Activated T-cell treated with anti-CD3 and anti-CD28 coated beads, Interleukin-2, amount 50 U/mL, for 72 hours (primary cell): ENCODE measurements at regions not wholly inside any gene's neighbourhood (a gene's known extent, or its start where the extent isn't known, plus 50 kb on each side); places are given as distances from the start of the nearest gene placed in this dataset.

Source experiments
- ATAC-seq, 2 donors: fragments of 150-1000 bp; cut with Tn5 transposase; replicated peaks in 1 of 2; 2 replicates each; pipeline ENCODE4 v1.10.0; 2021; ENCODE audit warnings: moderate library complexity in 2 of 2, mild to moderate bottlenecking in 1 of 2
- DNase-seq, 2 donors: peaks; one replicate each; pipeline ENCODE4 v3.0.0; 2021 to 2022; ENCODE audit warnings: mixed read lengths in 1 of 2
- H3K27ac Mint-ChIP-seq: one replicate; pipeline ENCODE4 v1.8.0; 2022; ENCODE audit warnings: mild to moderate bottlenecking, moderate library complexity, mixed read lengths
- H3K27me3 Mint-ChIP-seq: one replicate; pipeline ENCODE4 v1.8.0; 2022; ENCODE audit warnings: low read depth, mixed read lengths
- H3K36me3 Mint-ChIP-seq, 2 donors: one replicate each; pipeline ENCODE4 v1.8.0; 2022; ENCODE audit warnings: mixed read lengths in 2 of 2, mild to moderate bottlenecking in 1 of 2; ENCODE audit not compliant: insufficient read depth in 2 of 2
- H3K4me1 Mint-ChIP-seq: one replicate; pipeline ENCODE4 v1.8.0; 2022; ENCODE audit warnings: low read depth, mixed read lengths
- H3K4me3 Mint-ChIP-seq, 2 donors: one replicate each; pipeline ENCODE4 v1.8.0; 2022; ENCODE audit warnings: mild to moderate bottlenecking in 2 of 2, mixed read lengths in 2 of 2, moderate library complexity in 2 of 2
- H3K9me3 Mint-ChIP-seq, 2 donors: one replicate each; pipeline ENCODE4 v1.8.0; 2022; ENCODE audit warnings: mixed read lengths in 2 of 2

- H3K4me1 Mint-ChIP-seq: no peaks in the 10 kb centered on the region
- peaks cover 2 to 9% of the 10 kb centered on the region in 2 donors for H3K9me3 Mint-ChIP-seq
- no peak overlapping the region for H3K27ac Mint-ChIP-seq
- no peak for DNase-seq
- no peak overlapping the region for H3K4me3 Mint-ChIP-seq
- H3K27me3 Mint-ChIP-seq: no peaks in the 10 kb centered on the region
- no peak for ATAC-seq
- H3K36me3 Mint-ChIP-seq: peaks cover 0 to 4% of the 10 kb centered on the region in 2 donors
These were observed 313.6 kb downstream of the TBC1D32 start for GRCh38 chr6:121020656-121021055.

- Mint-ChIP-seq H3K27ac (no peak overlapping the region), H3K27me3 (no peaks in the 10 kb centered on the region), H3K9me3 (peaks cover 3 to 9% of the 10 kb centered on the region in 2 donors), H3K4me3 (no peak overlapping the region), H3K4me1 (no peaks in the 10 kb centered on the region), H3K36me3 (no peaks in the 10 kb centered on the region)
- no peak for DNase-seq
- ATAC-seq: no peak
These were observed 325.7 kb downstream of the TBC1D32 start for GRCh38 chr6:121008553-121008952.

DNA sequence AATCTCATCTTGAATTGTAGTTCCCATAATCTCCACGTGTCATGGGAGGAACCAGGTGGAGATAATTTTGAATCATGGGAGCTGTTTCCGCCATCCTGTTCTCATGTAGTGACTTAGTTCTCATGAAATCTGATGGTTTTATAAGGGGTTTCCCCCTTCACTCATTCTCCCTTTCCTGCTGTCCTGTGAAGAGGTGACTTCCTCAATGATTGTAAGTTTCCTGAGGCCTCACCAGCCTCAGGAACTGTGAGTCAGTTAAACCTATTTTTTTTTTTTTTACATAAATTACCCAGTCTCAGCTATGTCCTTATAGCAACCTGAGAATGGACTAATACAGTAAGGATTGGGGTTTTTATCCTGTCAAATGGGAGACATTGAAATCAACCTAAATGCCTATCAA lies 328.3 kb downstream of the TBC1D32 start:
- DNase-seq (no peak), ATAC-seq (no peak)
- Mint-ChIP-seq H3K27ac (no peak overlapping the region), H3K4me1 (no peaks in the 10 kb centered on the region), H3K27me3 (no peaks in the 10 kb centered on the region), H3K36me3 (peaks cover 1 to 2% of the 10 kb centered on the region in 2 donors), H3K9me3 (peaks cover 3 to 11% of the 10 kb centered on the region in 2 donors), H3K4me3 (no peak overlapping the region)

DNA sequence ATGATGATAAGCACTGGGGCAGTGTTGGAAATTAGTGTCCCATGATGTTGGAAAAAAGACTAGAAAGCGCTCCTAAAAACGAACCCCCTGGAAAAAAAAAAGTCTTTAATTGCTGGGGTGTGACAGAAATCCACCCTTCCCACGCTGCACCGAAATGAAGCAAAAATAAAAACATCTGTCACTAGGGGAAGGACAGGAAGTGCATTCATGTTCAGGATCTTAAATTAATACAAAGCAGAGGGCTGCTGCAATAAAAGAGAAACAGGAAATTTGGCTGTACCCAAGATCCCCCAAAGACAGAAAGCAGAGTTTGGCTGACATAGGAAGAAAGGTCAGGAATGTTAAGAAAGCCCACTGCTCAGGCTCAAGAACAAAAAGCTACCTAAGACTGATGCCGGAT lies 333.9 kb downstream of the TBC1D32 start:
- Mint-ChIP-seq H3K27ac (no peak overlapping the region), H3K4me1 (no peaks in the 10 kb centered on the region), H3K27me3 (no peaks in the 10 kb centered on the region), H3K36me3 (peaks cover 1 to 4% of the 10 kb centered on the region in 2 donors), H3K4me3 (no peak overlapping the region), H3K9me3 (peaks cover 0 to 6% of the 10 kb centered on the region in 2 donors)
- no peak for ATAC-seq
- no peak for DNase-seq

DNA sequence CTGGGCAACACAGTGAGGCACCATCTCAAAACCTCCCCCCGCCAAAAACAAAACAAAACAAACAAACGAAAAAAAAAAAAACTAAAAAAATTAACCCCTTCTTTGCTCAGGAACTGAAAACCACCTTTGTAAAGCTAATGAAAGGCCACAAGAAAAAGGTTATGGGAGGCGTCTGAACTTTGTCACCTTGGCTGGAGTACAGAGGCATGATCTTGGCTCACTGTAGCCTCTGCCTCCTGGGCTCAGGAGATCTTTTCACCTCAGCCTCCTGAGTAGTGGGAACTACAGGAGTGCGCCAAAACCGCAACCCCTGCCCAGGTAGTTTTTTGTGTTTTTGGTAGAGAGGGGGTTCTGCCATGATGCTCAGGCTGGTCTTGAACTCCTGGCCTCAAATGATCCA lies 337.9 kb downstream of the TBC1D32 start:
- Mint-ChIP-seq H3K4me1 (no peaks in the 10 kb centered on the region), H3K27me3 (peaks cover 5% of the 10 kb centered on the region), H3K9me3 (no peaks in the 10 kb centered on the region), H3K4me3 (no peak overlapping the region), H3K27ac (no peak overlapping the region), H3K36me3 (peaks cover 0 to 2% of the 10 kb centered on the region in 2 donors)
- ATAC-seq: no peak
- DNase-seq: no peak

- Mint-ChIP-seq H3K9me3 (no peaks in the 10 kb centered on the region), H3K4me1 (no peaks in the 10 kb centered on the region), H3K27ac (no peak overlapping the region), H3K36me3 (no peaks in the 10 kb centered on the region), H3K4me3 (no peak overlapping the region), H3K27me3 (peaks cover 5% of the 10 kb centered on the region)
- ATAC-seq: no peak
- no peak for DNase-seq
These were observed 339.7 kb downstream of the TBC1D32 start for GRCh38 chr6:120994573-120994967.

GRCh38 chr6:120993929-120994572 lies 340.2 kb downstream of the TBC1D32 start:
- Mint-ChIP-seq H3K36me3 (no peaks in the 10 kb centered on the region), H3K9me3 (no peaks in the 10 kb centered on the region), H3K4me1 (no peaks in the 10 kb centered on the region), H3K4me3 (no peak overlapping the region), H3K27ac (no peak overlapping the region), H3K27me3 (peaks cover 5% of the 10 kb centered on the region)
- DNase-seq (no peak), ATAC-seq (no peak)

DNA sequence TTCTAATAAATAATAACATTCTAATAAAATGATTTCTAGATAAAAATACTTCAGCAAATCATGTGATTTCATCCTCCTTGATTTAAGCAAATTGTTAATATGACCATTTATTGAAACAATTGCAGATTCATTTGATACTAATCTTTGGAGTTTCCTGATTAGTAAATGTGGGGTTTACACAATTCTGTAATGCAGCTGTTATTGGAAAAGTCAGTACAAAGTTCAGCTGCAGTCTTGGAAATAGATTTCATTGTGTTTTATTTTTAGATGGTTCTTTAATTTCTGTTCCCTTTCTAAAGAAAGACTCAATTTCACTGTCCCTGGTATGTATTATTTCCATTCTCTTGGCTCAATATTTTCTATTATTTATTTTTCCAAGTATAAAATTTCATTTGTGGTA lies 342.0 kb downstream of the TBC1D32 start:
- H3K36me3 Mint-ChIP-seq: no peaks in the 10 kb centered on the region
- H3K4me3 Mint-ChIP-seq: no peak overlapping the region
- ATAC-seq: no peak
- H3K27me3 Mint-ChIP-seq: peaks cover 5% of the 10 kb centered on the region
- no peak overlapping the region for H3K27ac Mint-ChIP-seq
- no peaks in the 10 kb centered on the region for H3K9me3 Mint-ChIP-seq
- H3K4me1 Mint-ChIP-seq: no peaks in the 10 kb centered on the region
- no peak for DNase-seq

DNA sequence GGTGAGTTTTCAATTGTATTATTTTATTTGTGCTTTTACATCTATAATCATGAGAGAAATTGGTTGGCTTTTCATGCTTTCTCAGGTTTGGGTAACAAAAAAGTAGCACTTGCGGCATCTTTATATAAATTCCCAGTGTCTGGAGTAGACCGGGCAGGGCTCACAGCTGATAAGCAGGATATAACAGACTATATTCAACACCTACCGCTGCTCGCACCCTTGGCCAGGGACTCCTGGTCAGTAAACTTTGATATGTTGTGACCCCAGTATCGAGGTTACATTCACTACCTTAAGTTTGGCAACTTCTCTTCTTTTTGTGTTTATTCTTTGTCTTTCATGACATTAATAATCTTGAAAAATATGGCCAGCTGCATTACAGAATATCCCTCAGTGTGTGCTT lies 343.4 kb downstream of the TBC1D32 start:
- DNase-seq (no peak), ATAC-seq (no peak)
- Mint-ChIP-seq H3K9me3 (no peaks in the 10 kb centered on the region), H3K4me3 (no peak overlapping the region), H3K27ac (no peak overlapping the region), H3K36me3 (no peaks in the 10 kb centered on the region), H3K4me1 (no peaks in the 10 kb centered on the region), H3K27me3 (peaks cover 5% of the 10 kb centered on the region)

GRCh38 chr6:120981835-120982234 lies 352.4 kb downstream of the TBC1D32 start:
- Mint-ChIP-seq H3K4me3 (no peak overlapping the region), H3K36me3 (no peaks in the 10 kb centered on the region), H3K27me3 (no peaks in the 10 kb centered on the region), H3K9me3 (no peaks in the 10 kb centered on the region), H3K27ac (no peak overlapping the region), H3K4me1 (no peaks in the 10 kb centered on the region)
- ATAC-seq (no peak), DNase-seq (no peak)

DNA sequence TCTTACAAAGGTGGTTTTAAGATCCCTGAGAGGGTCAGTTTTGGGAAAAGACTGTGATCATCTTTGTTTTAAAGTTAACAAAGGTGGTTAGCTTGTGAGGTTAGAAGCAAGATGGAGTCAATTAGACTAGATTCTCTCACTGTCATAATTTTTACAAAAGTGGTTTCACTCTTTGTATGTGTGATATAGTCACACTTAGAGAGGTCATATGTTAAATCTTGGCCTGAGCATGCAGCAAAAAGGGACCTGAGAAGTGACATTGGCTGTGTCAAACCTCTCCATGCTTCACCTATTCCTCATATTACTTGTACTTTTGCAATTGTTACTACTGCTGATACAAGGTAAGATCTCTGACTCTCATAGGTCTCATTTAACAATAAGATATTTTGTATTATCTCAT lies 368.0 kb downstream of the TBC1D32 start:
- peaks cover 0 to 2% of the 10 kb centered on the region in 2 donors for H3K9me3 Mint-ChIP-seq
- no peaks in the 10 kb centered on the region for H3K4me1 Mint-ChIP-seq
- H3K27me3 Mint-ChIP-seq: no peaks in the 10 kb centered on the region
- H3K4me3 Mint-ChIP-seq: no peak overlapping the region
- ATAC-seq (no peak), DNase-seq (no peak)
- H3K27ac Mint-ChIP-seq: no peak overlapping the region
- H3K36me3 Mint-ChIP-seq: no peaks in the 10 kb centered on the region

DNA sequence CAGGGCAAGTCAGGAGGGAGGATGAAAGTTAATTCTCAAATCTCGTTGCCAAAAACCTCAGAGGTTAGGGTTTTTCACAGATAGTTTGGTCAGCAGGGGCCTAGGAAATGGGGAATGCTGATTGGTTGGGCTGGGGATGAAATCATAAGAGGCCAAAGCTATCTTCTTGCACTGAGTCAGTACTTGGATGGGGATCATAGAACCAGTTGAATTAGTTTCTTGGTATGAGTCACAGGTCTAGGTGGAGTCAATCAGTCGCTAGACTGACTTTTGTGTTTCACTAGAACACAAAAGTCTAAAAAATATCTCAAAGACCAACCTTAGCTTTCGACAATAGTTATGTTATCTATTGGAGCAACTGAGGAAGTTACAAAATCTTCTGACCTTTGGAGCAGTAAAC lies 368.5 kb downstream of the TBC1D32 start:
- ATAC-seq: no peak
- H3K9me3 Mint-ChIP-seq: peaks cover 0 to 2% of the 10 kb centered on the region in 2 donors

GRCh38 chr6:120960761-120961160 lies 373.5 kb downstream of the TBC1D32 start:
- no peak for ATAC-seq
- Mint-ChIP-seq H3K9me3 (no peaks in the 10 kb centered on the region), H3K27me3 (no peaks in the 10 kb centered on the region), H3K36me3 (no peaks in the 10 kb centered on the region), H3K27ac (no peak overlapping the region), H3K4me3 (no peak overlapping the region), H3K4me1 (no peaks in the 10 kb centered on the region)
- DNase-seq: no peak

More for the DNA sequence above, 368.5 kb downstream of the TBC1D32 start:
- H3K36me3 Mint-ChIP-seq: no peaks in the 10 kb centered on the region
- no peak overlapping the region for H3K4me3 Mint-ChIP-seq
- H3K4me1 Mint-ChIP-seq: no peaks in the 10 kb centered on the region
- H3K27ac Mint-ChIP-seq: no peak overlapping the region
- no peak for DNase-seq
- no peaks in the 10 kb centered on the region for H3K27me3 Mint-ChIP-seq

DNA sequence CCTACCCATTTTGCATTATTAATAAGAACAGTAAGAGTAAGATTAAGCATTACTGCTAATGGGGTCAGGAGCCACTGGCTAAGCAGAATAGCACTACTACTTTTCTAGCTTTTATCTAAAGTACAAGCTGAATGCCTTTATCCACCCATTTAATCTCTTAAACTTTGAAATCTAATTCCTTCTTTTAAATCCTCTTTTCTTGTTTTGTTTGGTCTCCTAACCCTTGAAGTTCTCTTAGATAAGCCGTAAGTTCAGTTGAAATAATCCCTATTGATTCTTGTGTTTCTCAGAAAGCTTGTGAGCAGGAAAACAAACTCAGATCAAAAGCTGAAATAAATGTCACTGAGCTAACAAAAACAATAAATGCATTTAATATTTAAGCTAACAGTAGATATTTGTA lies 380.2 kb downstream of the TBC1D32 start:
- ATAC-seq (no peak), DNase-seq (no peak)
- H3K4me1 Mint-ChIP-seq: no peaks in the 10 kb centered on the region
- H3K9me3 Mint-ChIP-seq: no peaks in the 10 kb centered on the region
- no peak overlapping the region for H3K27ac Mint-ChIP-seq
- no peak overlapping the region for H3K4me3 Mint-ChIP-seq
- no peaks in the 10 kb centered on the region for H3K36me3 Mint-ChIP-seq
- H3K27me3 Mint-ChIP-seq: no peaks in the 10 kb centered on the region
